OCI-LY7 (cell line): ENCODE measurements at regions not wholly inside any gene's neighbourhood (a gene's known extent, or its start where the extent isn't known, plus 50 kb on each side); places are given as distances from the start of the nearest gene placed in this dataset.
"Not testable (repeated sequence)": the region's sequence is repeated elsewhere in the genome, so short reads cannot be mapped to it uniquely, and the experiment has no call there.

ENCODE experiments used
- BruUV-seq: library from RNA; stranded (reverse); fragments of 400-500 nt; replicated peaks from 2 replicates; lab custom pipeline; 2021; lab: Mats Ljungman, UMichigan
- CTCF ChIA-PET: fragments of 300-600 bp; sonication (Branson Sonifier 250); formaldehyde crosslinking; loops from one replicate; lab custom pipeline; 2022; ENCODE audit warnings: antibody characterized with exemption; ENCODE audit not compliant: unreplicated experiment; lab: Charles Lee
- POLR2A ChIA-PET: fragments of 300-600 bp; sonication (Branson Sonifier 250); formaldehyde crosslinking; loops from one replicate; lab custom pipeline; 2022; ENCODE audit warnings: antibody characterized with exemption; lab: Charles Lee
- DNase-seq: peaks from one replicate; pipeline ENCODE4 v3.0.0-alpha.2; 2015; ENCODE audit warnings: low spot score
- H2AFZ ChIP-seq: fragments of 200-600 bp; sonication (generic), shearing (Covaris generic); 2 replicates; pipeline ENCODE4 v1.6.1; 2014; ENCODE audit warnings: mild to moderate bottlenecking, antibody characterized with exemption, low read length, moderate library complexity
- H3K27ac ChIP-seq: fragments of 200-600 bp; sonication (generic); 2 replicates; pipeline ENCODE4 v1.5.1; 2014; ENCODE audit warnings: mixed run types, low read depth, mild to moderate bottlenecking, moderate library complexity, low read length, inconsistent platforms; ENCODE audit not compliant: poor library complexity, severe bottlenecking
- H3K36me3 ChIP-seq: fragments of 200-600 bp; sonication (generic); 2 replicates; pipeline ENCODE4 v1.6.1; 2014; ENCODE audit warnings: mild to moderate bottlenecking, antibody characterized with exemption, low read length, moderate library complexity, mixed read lengths; ENCODE audit not compliant: insufficient read depth
- H3K4me1 ChIP-seq: fragments of 200-600 bp; sonication (generic); 2 replicates; pipeline ENCODE4 v1.5.1; 2014; ENCODE audit warnings: mild to moderate bottlenecking, low read length; ENCODE audit not compliant: insufficient read depth, poor library complexity, severe bottlenecking
- H3K4me2 ChIP-seq: fragments of 200-600 bp; sonication (generic); 2 replicates; pipeline ENCODE4 v1.6.1; 2014; ENCODE audit warnings: mild to moderate bottlenecking, low read length
- H3K4me3 ChIP-seq: fragments of 200-600 bp; sonication (generic); 2 replicates; pipeline ENCODE4 v1.5.1; 2014; ENCODE audit warnings: mild to moderate bottlenecking, low read depth, low read length; ENCODE audit not compliant: poor library complexity, severe bottlenecking
- H3K79me2 ChIP-seq: fragments of 200-600 bp; sonication (generic); 2 replicates; pipeline ENCODE4 v1.6.1; 2016; ENCODE audit warnings: low read depth, mild to moderate bottlenecking, low read length, moderate library complexity, mixed read lengths; ENCODE audit not compliant: insufficient read depth
- H3K9me2 ChIP-seq: fragments of 200-600 bp; sonication (generic); 2 replicates; pipeline ENCODE4 v1.6.1; 2016; ENCODE audit warnings: mild to moderate bottlenecking, low read length, mixed read lengths; ENCODE audit not compliant: insufficient read depth
- H3K9me3 ChIP-seq: fragments of 200-600 bp; sonication (generic); 2 replicates; pipeline ENCODE4 v1.6.1; 2014; ENCODE audit warnings: mild to moderate bottlenecking, mixed run types, low read length, mixed read lengths
- H4K20me1 ChIP-seq: fragments of 200-600 bp; sonication (generic); 2 replicates; pipeline ENCODE4 v1.6.1; 2014; ENCODE audit warnings: mild to moderate bottlenecking, antibody characterized with exemption, low read length, moderate library complexity, mixed read lengths; ENCODE audit not compliant: insufficient read depth
- EZH2phosphoT487 ChIP-seq: fragments of 200-600 bp; sonication (generic); IDR thresholded peaks from 2 replicates; pipeline ENCODE4 v1.6.1; 2018; ENCODE audit warnings: low read depth, borderline replicate concordance, mild to moderate bottlenecking, mixed run types, antibody characterized with exemption, low read length, moderate library complexity, mixed read lengths
- intact Hi-C: fragments of 100-400 bp; cut with micrococcal nuclease; formaldehyde crosslinking; loops from one replicate; pipeline ENCODE4 v1.10.0; 2022; ENCODE audit not compliant: unreplicated experiment
- TF ChIP-seq, protein P1 (sequence below): fragments of 200-600 bp; sonication (generic); conservative IDR thresholded peaks from 2 replicates; pipeline ENCODE4 v1.5.1; 2014; ENCODE audit warnings: mild to moderate bottlenecking, antibody characterized with exemption, low read length, moderate library complexity, mixed read lengths

DNA sequence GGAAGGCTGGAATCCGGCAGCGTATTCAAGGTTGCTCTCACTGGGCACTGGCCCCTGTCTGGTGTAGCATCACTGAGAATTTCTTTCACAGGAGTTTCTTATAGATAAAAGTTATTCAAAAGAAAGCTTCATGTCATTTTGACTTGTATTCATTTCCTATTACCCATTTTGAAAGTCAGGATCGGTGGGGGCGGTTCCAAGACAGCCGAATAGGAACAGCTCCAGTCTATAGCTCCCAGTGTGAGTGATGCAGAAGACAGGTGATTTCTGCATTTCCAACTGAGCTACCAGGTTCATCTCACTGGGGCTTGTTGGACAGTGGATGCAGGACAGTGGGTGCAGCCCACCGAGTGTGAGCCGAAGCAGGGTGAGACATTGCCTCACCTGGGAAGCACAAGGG lies 51.5 kb upstream of the CDC42EP3 start:
- H3K9me2 ChIP-seq, H3K79me2 ChIP-seq, H4K20me1 ChIP-seq, intact Hi-C loops, DNase-seq, H3K4me1 ChIP-seq, H3K4me3 ChIP-seq, H3K9me3 ChIP-seq, H3K36me3 ChIP-seq, CTCF ChIA-PET, H2AFZ ChIP-seq, H3K27ac ChIP-seq, BruUV-seq, H3K4me2 ChIP-seq: not testable (repeated sequence)
- POLR2A ChIA-PET: interaction anchor here (0.9 kb wide), 1 partner anchor 19 kb away, joined by 3 read pairs; no protein-coding TSS in a partner anchor

DNA sequence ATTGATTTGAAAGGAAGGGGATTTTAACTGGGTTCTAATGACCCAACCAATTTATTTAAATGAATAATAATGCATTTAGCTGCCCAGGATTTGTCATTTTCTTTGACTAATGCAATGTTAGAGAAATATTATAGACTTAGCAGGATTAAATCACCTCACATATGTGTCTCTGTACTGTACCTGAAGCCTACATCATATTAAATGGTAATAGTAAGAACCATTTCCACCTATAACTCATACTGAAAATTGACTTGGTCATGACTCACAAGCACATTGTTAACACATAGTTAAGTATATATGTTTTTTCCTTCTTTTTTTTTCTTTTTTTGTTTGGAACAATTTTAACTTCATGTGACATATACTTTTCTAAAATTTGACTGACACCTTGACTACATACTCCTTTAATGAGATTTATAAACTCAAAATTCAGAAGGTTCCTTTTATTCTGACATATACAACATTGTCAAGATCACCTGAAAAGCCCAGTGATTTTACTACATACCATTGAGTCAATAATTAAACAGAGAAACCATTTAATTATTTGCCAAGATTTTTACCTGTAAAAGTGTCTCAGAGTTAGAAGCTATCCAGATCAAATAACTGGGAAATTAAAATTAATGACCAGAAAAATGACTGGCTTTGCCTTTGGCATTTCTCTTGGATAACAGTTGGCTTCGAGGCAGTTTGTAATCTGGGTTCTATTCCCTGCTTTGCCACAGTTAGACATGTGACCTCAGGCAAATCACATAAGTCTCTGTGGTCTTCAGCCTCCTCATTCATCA lies 58.8 kb upstream of the CDC42EP3 start:
- Histone ChIP-seq H3K9me2 (no peaks in the 10 kb centered on the region; the same call in 1 of the 2 replicates), H4K20me1 (no peaks in the 10 kb centered on the region), H3K79me2 (no peaks in the 10 kb centered on the region), H3K9me3 (no peaks in the 10 kb centered on the region; the same call in 1 of the 2 replicates), H3K36me3 (no peaks in the 10 kb centered on the region), H3K4me2 (no peak overlapping the region), H2AFZ (no peak overlapping the region), H3K4me1 (no peaks in the 10 kb centered on the region), H3K27ac (no peak overlapping the region), H3K4me3 (no peak overlapping the region)
- ChIA-PET CTCF (no interaction called here), POLR2A (no interaction called here)
- no peak for DNase-seq
- TF ChIP-seq, protein P1, sequence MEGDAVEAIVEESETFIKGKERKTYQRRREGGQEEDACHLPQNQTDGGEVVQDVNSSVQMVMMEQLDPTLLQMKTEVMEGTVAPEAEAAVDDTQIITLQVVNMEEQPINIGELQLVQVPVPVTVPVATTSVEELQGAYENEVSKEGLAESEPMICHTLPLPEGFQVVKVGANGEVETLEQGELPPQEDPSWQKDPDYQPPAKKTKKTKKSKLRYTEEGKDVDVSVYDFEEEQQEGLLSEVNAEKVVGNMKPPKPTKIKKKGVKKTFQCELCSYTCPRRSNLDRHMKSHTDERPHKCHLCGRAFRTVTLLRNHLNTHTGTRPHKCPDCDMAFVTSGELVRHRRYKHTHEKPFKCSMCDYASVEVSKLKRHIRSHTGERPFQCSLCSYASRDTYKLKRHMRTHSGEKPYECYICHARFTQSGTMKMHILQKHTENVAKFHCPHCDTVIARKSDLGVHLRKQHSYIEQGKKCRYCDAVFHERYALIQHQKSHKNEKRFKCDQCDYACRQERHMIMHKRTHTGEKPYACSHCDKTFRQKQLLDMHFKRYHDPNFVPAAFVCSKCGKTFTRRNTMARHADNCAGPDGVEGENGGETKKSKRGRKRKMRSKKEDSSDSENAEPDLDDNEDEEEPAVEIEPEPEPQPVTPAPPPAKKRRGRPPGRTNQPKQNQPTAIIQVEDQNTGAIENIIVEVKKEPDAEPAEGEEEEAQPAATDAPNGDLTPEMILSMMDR: no peak
- no peak for TF ChIP-seq EZH2phosphoT487
- intact Hi-C loops: no loop called here
- no TSS peak for BruUV-seq

DNA sequence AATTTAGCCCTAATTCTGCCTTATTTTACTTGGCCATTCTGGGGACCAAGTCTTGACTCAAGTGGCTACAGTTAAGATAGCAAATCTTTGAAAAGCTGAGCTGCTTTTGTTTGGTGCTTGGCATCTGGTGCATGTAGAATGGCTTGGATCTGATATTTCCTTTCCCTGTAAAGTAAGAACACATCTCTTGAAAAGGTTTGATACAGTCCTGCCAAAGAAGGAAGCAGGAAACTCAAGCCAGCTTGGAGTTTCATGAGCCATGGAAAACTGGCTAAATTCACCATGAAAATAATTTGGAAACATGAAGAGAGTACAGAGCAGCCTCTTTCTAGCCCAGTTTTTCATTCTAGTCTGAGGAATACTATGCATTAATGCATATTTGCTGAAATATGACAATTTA lies 61.0 kb upstream of the CDC42EP3 start:
- intact Hi-C loops, DNase-seq: not testable (repeated sequence)

More for the DNA sequence above, 61.0 kb upstream of the CDC42EP3 start:
- H2AFZ ChIP-seq, H4K20me1 ChIP-seq, POLR2A ChIA-PET, H3K36me3 ChIP-seq, H3K9me2 ChIP-seq, H3K27ac ChIP-seq, BruUV-seq, H3K9me3 ChIP-seq, CTCF ChIA-PET, H3K4me2 ChIP-seq, H3K4me1 ChIP-seq, H3K4me3 ChIP-seq, H3K79me2 ChIP-seq: not testable (repeated sequence)
